ENCODE measurements at regions not wholly inside any gene's neighbourhood (a gene's known extent, or its start where the extent isn't known, plus 50 kb on each side); places are given as distances from the start of the nearest gene placed in this dataset.
"Not testable (repeated sequence)": the region's sequence is repeated elsewhere in the genome, so short reads cannot be mapped to it uniquely, and the experiment has no call there.

DNA sequence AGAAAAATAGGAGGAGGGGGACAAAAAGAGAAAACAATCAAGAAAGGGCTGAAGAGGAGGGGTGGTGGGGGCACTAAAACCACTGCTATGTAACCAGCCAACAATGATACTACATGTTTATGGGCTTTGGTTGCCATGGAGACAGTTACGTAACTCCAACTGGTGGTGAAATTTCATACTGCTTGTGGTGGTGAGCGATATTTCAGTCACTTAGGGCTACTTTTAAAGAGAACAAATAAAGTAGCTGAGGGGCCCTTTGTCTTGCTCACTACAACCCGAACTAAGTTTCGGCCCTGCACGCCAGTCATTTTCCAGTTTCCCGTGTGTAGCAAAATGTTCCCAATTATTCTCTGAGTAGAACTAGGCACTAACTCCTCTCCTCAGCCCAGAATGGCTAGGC, 275.2 kb upstream of the EDA2R start:
- peak; percentile 9 for DNase-seq (ENCODE audit: low read depth)

DNA sequence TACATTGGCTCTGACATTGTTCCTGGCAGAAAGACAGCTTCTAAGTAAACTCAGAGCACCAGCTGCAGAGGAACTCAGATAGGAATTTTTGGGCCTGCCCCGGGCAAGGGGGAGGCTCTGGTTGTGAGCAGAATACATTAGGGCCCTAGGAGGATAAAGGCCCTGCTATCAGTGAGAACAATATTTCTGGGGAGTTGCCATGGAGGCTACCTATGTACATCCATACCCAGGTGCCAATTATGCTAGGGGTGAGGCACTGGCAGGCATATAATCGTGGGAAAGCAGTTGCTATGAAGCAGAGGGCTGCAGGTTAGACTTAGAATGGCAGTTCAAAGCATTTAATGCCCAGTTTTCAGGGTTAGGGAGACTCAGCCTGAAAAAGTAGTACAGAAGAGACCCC, 273.5 kb upstream of the EDA2R start:
- no peak for DNase-seq (ENCODE audit: low read depth)

DNA sequence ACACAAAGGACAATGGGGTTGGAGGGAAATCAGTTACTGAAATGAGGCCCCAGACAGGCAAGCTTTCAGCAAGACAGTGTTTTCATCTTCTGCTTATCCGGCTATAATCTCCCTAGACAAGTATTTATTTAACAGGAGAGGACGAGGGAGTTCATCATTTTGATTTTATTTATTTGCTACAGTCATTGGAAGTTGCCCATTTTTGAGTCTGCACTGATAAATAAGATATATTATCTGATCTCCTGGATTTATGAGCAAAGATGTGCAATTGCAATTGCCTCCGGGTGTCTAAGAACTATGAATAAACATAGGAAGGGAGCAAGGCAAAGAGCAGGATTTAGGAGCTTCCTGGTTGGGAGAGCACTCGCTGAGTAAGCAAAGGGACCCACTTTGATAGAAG, 263.2 kb upstream of the EDA2R start:
- no peak for DNase-seq (ENCODE audit: low read depth)

DNA sequence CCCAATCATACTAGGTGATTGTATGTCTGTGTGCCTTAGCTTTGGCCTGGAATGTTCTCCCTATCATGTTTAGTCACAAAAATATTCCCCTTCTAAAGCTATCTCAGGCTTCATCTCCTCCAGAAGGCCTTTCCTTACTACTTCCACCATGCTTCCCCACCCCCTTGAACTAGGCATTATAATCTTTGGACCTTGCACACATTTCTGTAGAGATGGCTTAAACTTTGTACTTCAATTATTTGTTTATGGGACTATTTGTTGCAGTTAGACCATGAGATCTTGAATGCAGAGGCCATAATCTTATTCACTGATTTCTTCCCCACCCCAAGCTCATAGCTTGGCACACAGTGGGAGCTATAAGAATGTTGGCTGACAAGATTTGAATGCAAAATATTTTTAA, 262.0 kb upstream of the EDA2R start:
- DNase-seq (ENCODE audit: low read depth) = no peak

DNA sequence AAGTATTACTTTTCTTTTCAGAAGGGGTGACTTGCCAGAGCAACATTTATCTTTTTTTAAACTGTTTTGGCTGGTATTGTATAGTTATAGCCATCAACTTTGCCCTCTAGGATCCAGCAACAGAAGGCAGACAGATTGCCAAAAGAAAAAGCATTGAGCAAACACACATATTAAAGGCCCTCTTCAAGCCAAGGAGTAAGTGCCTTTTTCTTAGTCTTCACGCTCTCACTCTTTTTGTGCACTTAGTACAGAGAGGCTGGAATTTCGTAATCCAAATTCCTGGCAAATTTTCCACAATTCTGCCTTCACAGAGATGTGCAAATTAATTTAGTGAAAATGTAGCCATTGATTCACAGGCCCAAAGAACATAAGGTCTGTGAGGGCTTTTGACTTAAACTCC, 253.1 kb upstream of the EDA2R start:
- DNase-seq (ENCODE audit: low read depth) = no peak

DNA sequence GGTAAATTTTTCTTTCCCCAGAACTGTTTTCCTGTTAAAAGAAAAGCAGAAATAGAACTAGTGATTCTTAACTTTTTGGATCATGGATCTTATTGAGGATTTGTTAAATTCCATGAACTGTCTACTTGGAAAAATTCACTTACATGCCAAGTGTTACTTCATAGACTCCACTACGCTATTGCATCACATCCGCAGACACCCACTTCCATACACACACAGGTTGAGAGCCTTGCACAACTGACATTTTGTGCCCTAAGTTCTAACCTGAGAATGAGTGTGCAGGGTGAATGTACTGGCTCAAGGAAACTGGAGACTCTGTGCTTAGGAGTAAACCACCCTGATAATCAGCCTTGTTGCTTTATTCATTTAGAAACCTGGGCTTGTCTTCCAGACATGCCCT, 250.5 kb upstream of the EDA2R start:
- DNase-seq (ENCODE audit: low read depth) = no peak

DNA sequence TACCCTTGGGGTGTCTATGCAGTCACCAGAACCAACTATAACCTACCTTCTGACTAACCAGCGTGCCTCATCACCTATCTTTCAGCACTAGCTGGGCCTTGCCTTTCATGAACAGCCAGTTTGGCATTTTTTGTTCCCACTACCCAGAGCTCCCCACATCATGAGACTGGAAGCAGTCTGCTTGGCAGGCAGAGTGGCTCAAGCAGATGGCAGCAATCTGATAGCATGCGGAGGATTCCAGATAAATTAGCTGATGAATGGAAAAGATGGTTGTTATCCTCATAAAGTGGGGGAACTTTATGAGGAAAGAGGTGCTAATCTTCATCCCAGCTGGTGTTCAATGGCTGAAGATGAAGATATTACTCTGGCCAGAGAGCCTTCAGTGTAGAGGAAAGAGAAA, 243.2 kb upstream of the EDA2R start:
- DNase-seq (ENCODE audit: low read depth) = no peak

DNA sequence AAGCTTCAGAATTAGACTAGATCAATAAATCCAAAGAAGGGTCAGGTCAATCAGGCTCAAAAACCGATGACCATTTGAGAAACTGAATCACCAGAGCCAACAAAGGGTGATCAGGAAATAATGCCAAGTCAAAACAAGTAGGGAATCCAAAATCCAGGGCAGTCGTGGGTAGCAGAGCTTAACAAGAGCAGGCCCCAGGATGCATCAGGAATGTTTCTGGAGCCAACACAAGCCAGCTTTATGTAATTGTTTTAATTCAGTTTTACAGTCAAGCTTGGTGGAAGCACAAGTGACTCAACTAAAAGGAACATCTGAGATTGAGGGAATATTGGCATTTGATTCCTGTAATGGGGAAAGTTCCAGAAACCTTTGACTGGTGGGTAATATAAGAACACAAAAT, 237.9 kb upstream of the EDA2R start:
- DNase-seq (ENCODE audit: low read depth) = no peak

DNA sequence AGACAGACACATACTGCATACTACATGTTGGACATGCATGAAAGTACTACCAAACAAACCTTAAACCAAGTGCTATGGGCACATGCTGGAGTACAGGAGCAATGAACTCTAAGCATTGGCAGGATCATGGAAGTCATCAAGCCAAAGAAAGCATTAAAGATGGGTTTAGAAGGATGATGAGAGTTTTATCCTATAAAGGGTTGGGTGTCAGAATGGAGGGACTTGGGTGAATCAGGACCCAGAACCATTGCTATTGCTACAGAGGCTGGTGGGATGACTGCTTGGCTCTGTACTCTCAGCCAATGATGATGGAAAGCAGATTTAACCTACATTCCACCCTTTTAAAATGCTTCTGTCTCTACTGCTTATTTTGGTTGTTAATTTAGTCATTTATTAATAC, 233.9 kb upstream of the EDA2R start:
- DNase-seq (ENCODE audit: low read depth) = no peak

DNA sequence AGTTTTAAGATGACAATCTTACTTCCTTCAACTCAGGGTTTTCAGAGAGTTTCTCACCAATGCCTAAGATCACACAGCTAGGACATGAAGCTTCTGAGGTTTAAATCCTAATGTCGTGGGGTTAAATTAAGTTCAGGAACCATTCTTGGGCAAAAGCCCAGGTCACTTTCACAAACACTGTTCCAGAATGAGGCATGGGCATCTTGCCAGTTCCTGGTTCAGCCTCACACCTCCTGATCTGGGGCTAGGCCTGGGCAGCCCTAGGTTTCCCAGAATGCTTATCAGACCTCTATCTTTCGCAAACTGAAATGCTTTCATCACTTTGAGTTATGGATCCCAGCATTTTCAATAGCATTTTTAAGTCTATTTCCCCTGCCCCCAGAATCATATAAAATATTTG, 224.8 kb upstream of the EDA2R start:
- no peak for DNase-seq (ENCODE audit: low read depth)

DNA sequence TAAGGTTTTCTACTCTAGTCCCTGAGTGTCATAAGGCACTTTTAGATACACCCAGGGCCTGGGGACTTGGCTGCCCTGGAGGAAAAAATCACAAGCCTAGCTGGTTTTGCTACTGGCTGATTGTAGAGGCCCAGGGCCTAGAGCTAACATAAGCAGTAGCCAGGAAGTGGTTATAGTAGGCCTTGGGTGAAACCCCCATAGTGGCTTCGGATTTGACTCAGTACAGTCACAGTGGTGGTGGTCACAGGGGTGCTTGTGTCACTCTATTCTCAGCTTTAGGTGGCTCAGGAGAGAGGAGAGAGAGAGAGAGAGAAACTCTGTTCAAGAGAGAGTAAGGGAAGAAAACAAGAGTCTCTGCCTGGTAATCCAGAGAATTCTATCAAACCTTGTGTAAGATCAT, 194.5 kb upstream of the EDA2R start:
- DNase-seq (ENCODE audit: low read depth) = no peak

DNA sequence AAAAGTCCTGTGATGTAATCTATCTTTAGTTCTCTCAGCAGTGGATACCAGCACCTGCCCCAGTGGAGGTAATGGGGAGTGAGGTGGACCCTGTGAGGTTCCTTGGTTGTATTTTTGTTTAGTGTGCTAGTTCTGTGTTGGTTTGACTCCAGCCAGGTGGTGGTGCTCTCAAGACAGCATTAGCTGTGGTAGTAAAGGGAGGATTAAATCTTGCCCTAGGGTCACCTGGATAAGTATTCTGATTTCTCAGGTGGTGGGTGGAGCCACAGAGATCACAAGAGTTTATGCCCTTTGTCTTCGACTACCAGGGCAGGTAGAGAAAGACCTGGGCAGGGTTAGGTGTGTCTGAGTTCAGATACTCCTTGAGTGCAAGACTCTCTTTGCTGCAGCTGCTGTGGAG, 176.3 kb upstream of the EDA2R start:
- DNase-seq (ENCODE audit: low read depth) = no peak

DNA sequence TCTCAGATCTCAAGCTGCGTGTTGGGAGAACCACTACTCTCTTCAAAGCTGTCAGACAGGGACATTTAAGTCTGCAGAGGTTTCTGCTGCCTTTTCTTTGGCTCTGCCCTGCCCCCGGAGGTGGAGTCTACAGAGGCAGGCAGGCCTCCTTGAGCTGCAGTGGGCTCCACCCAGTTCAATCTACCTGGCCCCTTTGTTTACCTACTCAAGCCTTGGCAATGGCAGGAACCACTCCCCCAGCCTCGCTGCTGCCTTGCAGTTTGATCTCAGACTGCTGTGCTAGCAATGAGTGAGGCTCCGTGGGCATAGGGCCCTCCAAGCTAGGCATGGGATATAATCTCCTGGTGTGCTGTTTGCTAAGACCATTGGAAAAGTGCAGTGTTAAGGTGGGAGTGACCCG, 155.6 kb upstream of the EDA2R start:
- DNase-seq (ENCODE audit: low read depth) = not testable (repeated sequence)

DNA sequence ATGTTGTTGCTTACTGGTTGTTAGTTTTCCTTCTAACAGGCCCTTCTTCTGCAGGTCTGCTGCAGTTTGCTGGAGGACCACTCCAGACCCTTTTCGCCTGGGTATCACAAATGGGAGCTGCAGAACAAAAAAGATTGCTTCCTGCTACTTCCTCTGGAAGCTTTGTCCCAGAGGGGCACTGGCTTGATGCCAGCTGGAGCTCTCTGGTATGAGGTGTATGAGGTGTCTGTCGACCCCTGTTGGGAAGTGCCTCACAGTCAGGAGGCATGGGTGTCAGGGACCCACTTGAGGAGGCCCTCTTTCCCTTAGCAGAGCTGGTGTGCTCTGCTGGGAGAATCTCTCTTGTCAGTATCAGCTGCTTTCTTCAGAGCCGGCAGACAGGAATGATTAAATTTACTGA, 127.4 kb upstream of the EDA2R start:
- DNase-seq (ENCODE audit: low read depth) = no peak

DNA sequence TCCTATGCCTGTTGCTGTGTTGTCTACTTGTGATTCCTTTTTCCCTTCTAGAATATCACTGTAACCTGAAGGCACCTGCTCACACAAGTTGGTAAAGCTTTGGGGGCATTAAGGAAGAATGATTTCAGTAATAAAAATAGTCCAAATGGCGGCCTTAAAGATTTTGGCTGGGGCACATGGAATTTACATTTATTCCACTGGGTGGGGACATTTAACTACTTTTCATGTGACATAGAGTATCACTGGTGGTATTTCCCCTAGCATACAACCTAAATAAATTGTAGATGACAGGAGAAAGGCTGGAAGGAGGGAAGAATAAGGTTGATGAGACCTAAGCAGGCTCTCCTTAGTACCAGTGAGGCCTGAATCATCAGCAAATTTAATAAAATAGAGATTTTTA, 121.8 kb upstream of the EDA2R start:
- peak; percentile 15 for DNase-seq (ENCODE audit: low read depth)

DNA sequence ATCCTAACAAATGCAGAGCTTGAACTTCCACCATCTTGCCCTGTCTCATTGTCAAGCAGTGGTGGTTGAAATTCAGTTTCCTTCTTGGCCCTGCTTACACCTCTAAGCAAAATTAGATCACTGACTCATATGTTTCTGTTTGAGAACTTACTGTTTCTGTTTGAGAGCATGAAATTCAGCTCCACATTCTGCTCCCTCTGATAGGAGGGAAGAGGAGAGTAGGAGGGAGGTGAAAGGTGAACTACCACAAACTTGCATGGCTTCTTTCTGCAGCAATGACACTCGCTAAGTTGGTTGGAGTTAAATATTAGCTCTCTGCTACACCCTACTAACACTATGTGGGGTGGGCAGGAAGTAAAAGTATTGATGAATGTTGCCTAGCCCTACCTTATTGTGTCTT, 117.8 kb upstream of the EDA2R start:
- no peak for DNase-seq (ENCODE audit: low read depth)

DNA sequence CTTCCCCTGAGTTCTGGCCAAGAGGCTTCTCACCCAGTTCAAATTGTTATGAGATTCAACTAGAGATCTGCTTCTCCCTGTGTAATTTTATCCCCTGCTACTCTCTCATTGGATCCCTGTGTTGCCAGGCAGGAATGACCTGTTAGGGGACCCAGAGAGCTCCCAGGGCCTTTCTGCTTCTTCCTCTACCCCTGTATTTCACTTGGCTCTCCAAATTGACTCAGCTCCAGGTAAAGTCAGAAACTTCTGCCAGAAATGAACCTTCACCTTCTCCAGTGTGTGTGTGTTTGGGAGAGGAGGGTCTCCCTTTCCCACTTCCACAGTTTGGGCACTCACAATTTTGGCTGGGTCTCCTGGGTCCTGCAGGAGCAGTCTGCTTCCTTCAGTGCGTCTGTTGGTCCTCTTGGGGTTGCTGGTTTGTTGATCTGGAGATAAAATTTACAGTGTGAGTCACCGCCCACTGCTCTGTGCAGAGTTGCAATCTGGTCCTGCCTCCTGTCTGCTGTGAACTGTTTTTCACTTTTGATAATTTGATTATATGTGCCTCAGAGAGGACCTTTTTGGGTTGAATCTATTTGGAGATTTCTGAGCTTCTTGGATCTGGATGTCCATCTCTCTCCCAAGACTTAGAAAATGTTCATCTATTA, 112.4 kb upstream of the EDA2R start:
- no peak for DNase-seq (ENCODE audit: low read depth)

DNA sequence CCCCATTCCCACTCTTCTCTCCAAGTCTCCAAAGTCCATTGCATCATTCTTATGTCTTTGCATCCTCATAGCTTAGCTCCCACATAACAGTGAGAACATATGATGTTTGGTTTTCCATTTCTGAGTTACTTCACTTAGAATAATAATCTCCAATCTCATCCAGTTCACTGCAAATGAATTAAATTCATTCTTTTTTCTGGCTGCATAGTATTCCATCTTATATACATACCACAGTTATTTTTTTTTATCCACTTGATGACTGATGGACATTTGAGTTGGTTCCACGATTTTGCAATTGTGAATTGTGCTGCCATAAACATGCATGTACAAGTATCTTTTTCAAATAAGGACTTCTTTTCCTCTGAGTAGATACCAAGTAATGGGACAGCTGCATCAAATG, 105.6 kb upstream of the EDA2R start:
- DNase-seq (ENCODE audit: low read depth) = not testable (repeated sequence)

DNA sequence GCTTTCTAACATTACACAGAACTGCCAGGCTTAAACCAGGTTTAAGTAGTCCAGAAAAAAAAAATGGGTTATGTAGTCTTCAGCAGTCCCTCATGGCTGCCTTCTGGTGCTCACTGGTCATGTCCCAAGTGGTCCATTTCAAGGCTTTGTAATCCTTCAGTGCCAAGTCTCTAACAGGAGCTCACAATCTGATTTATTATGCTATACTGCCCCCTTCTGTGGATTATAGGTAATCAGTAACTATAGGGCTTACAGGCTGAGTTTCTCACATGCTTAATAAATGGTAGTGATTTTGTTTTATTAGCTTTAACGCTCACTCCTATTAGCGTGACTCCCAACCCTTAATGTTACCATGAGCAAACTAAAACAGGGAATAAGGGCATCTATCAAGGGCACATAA, 92.5 kb upstream of the EDA2R start:
- peak; percentile 57 for DNase-seq (ENCODE audit: low read depth)

DNA sequence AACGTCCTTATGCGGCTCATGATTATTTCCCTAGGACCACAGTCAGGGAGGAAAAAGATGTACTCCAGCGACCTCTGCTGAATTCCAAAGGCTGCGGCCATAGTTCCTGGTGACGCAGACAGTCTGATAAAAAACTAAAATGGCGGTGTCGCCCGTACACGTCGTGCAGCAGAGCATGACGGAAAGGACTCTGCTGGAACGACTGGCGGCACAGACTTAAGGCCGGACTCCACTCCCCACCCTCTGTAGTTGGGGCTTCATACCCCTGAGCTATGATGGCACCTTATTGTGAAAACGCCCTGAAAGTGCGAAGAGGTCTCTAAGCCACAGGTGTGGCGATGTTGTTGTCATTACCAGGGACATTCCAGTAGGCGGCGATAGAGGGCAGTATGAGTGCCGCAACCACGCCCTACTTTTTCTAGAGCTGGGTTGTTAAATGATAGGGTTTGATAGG, 90.0 kb upstream of the EDA2R start:
- DNase-seq (ENCODE audit: low read depth) = peak; percentile 73

DNA sequence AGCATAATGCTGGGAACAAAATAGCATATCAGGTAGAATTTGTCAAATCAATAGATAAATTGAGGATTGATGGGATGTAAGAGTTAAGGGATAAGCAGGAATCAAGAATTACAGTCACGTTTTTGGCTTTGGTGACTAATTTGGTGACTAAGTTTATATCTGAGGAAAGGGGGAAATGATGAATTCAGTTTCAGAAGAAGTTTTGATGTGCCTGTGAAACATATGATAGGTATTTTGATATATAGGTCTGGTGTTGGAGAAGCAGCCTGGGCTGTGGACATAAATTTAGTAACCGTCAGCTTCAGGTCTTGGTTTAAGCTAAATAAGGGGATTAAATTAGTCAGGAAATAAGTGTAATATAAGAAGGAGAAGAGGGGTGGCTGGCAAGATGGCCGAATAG, 79.0 kb upstream of the EDA2R start:
- no peak for DNase-seq (ENCODE audit: low read depth)

DNA sequence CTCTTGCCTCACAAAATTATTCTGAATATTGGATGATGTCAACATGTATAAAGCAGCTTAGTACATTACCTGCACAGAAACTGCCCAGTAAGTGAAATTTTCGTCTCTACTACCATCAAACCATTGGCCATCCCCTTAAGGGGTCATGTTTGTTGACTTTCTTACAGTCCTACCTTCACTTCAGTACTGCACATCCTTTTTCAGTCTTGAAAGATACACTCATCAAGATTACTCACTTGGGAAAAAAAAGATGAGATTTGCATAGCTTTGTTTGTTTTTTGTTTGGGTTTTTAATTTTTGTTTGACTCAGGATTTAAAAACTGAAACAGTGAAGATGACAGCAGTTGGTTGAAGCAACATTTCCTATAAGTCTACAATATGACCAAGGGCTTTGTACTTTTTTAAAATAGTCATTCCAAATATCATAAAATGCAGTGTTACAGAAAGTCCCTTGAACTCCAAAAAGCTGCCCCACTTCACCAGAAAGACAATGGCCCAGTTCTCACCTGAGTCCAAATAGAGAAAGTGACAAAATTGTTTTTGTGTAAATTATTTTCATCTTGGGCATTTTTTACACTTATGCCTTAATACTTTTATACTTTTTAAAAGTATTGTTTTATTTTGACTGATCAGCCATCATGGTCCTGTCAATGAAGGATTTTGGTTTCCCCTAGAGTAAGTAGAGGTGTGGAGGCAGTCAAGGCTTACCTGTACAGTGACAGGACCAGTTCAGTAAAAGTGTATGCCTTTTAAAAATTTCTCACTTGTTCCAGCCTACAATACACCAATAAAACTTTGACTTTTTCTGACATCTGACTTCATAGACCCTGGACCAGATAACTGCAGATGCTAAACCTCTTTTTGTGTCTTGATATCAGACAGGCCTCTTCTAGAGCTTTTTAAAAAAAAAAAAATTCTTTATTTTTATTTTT, 59.7 kb upstream of the EDA2R start:
- no peak for DNase-seq (ENCODE audit: low read depth)

DNA sequence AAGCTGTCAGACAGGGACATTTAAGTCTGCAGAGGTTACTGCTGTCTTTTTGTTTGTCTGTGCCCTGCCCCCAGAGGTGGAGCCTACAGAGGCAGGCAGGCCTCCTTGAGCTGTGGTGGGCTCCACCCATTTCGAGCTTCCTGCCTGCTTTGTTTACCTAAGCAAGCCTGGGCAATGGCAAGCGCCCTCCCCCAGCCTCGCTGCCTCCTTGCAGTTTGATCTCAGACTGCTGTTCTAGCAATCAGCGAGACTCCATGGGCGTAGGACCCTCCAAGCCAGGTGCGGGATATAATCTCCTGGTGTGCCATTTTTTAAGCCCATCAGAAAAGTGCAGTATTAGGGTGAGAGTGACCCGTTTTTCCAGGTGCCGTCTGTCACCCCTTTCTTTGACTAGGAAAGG, 53.6 kb upstream of the EDA2R start:
- not testable (repeated sequence) for DNase-seq (ENCODE audit: low read depth)
